Stimulated activated CD8-positive, alpha-beta memory T cell treated with anti-CD3 and anti-CD28 coated beads, Interleukin-12 subunit alpha, Interleukin-12 subunit beta, amount 100 ng/mL, for 24 hours (primary cell): ENCODE measurements at regions not wholly inside any gene's neighbourhood (a gene's known extent, or its start where the extent isn't known, plus 50 kb on each side); places are given as distances from the start of the nearest gene placed in this dataset.
"Not testable (repeated sequence)": the region's sequence is repeated elsewhere in the genome, so short reads cannot be mapped to it uniquely, and the experiment has no call there.

Experiments
- DNase-seq: peaks from one replicate; pipeline ENCODE4 v3.0.0-alpha.2; 2020; ENCODE audit errors: extremely low read depth

DNA sequence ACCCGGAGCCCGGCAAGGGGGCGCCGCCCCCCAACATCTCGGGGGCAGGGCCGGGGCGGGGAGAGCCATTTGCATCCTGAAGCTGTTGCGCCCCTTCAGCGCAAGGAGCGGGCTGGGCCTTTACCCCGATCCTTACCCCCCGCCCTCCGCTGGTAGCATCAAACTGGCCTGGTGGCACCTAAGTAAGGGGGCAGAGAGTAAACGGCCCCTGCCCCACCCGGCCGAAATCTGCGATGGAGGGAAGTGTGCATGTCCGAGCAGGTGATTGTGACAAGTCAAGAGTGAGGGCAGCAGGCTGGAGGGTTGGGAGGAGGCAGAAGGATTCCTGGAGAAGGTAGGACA is 101.2 kb downstream of the ESM1 start:
- DNase-seq: no peak

GRCh38 chr5:54883374-54884194 is 101.8 kb downstream of the ESM1 start:
- no peak for DNase-seq

- DNase-seq: no peak
Observed at GRCh38 chr5:54882841-54883240, 102.6 kb downstream of the ESM1 start.

- DNase-seq: no peak
Observed at GRCh38 chr5:54882101-54882500, 103.3 kb downstream of the ESM1 start.

GRCh38 chr5:54881286-54882005 is 103.9 kb downstream of the ESM1 start:
- DNase-seq: no peak

DNA sequence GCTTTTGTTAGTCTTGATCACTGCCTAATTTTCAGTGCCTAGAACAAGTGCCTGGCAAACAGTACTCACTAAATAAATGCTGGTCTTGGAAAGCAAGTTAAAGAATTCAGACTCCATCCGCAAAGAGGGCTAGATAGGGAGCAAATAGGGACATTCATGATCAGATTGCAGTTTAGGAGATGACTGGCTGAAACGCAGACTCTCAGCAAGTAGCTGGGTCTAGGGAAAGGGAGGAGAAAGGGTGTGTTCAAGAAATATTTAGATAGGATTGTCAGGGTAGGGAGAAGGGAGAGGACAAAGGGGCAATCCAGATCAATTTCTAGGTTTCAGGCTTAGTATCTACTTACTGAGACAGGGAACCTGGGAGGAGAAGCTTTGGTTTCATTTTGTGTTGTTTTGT is 108.4 kb downstream of the ESM1 start:
- no peak for DNase-seq

GRCh38 chr5:54876556-54876955 is 108.8 kb downstream of the ESM1 start:
- DNase-seq: no peak

GRCh38 chr5:54874337-54875021 is 110.9 kb downstream of the ESM1 start:
- no peak for DNase-seq

- no peak for DNase-seq
Observed at GRCh38 chr5:54873691-54874090, 111.7 kb downstream of the ESM1 start.

DNA sequence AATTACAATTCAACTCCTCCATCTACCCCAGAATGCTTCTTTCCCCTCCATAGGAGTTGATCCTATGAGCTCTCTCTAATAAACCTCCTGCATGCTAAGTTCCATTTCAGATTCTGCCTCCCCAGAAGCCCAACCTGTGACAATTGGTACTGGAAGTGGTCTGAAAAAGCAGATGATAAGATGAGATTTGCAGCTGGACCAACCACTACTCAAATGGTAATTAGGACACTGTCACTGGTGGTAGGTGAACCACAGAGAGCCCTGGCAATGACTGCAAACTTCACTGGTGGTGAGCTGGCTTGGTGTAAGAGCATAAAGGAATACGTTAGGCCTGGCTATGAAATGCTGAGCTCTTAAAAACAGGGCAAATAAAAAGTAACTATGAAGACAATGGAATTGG is 112.6 kb downstream of the ESM1 start:
- DNase-seq: no peak

GRCh38 chr5:54870271-54870670 is 115.1 kb downstream of the ESM1 start:
- no peak for DNase-seq

- no peak for DNase-seq
Observed at GRCh38 chr5:54869691-54870090, 115.7 kb downstream of the ESM1 start.

DNA sequence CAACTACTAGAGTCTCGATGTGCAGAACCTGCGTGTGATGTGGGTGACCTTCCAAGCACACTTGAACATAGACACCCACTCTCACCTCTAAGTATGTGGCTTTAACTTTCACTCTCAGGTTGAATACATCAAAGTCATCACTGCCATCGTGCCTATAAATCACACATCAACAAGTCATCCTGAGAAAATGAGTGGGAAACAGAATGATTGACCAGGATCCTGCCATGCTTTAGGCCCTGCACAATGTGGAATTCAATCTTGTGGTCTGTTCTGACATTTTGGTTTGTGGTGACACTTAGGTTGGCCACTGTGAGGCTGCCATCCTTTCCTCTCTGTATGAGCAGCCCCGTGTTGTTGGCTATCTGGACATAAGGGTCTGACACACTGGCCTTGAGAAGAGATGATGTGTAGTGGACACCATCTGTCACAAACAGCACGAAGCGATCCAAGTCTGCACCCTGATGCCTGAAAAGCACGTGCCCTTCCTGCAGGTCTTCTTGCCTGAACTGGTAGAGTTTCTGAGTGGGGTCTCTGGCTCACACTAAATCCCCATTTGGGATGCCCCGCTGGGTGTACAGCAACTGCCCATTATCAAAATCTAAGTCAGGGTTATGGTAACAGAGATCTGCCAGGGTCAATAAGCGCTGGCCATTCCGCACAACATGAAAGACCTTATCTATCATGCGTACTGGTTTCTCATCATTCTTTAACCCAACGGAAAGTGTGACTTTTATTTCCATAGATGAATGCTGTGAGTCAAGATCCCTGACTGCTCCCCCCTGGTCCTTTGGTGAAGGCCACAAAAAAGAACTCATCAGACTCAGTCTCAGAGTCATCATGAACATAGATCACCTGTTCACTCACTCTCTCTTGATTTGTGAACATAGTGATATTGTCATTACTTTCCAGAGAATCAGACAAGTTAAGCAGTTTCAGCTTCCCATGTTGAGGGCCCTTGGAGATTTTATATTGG is 116.6 kb downstream of the ESM1 start:
- DNase-seq: no peak

DNA sequence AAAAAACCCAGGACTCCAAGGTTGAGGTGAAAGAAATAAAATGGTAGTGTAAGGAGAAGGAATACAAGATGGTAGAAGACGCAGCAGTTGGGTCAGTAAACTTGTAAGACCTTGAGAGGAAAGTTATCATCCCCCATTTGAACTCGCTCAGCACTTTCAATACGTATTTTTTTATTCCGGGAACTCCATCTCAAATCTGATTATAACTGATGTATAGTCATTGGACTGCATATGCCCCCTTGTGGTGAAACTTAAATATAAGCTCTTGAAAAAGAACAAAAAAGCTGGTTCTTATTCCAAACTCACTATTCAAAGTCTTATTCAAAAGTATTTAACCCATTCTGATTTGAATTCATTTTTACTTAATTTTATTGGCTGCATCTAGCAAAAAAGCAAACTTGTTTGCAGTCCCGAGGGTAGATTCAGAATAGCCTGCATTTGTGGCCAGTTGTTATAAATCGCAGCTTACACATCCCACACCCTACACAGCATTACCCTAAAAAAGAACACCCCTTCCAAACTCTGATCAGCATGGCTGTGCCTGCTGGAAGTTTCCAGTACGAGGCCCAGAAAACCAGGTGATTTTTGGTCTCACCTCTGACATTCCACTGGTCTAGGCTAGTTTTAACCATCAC is 118.0 kb downstream of the ESM1 start:
- no peak for DNase-seq

DNA sequence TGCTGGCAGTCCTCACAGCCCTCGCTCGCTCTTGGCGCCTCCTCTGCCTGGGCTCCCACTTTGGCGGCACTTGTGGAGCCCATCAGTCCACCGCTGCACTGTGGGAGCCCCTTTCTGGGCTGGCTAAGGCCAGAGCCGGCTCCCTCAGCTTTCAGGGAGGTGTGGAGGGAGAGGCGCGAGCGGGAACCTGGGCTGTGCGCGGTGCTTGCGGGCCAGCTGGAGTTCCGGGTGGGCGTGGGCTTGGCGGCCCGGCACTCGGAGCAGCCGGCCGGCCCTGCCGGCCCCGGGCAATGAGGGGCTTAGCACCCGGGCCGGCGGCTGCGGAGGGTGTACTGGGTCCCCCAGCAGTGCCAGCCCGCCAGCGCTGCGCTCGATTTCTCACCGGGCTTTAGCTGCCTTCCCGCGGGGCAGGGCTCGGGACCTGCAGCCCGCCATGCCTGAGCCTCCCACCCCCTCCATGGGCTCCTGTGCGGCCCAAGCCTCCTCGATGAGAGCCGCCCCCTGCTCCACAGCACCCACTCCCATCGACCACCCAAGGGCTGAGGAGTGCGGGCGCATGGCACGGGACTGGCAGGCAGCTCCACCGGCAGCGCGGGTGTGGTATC is 120.4 kb downstream of the ESM1 start:
- not testable (repeated sequence) for DNase-seq

DNA sequence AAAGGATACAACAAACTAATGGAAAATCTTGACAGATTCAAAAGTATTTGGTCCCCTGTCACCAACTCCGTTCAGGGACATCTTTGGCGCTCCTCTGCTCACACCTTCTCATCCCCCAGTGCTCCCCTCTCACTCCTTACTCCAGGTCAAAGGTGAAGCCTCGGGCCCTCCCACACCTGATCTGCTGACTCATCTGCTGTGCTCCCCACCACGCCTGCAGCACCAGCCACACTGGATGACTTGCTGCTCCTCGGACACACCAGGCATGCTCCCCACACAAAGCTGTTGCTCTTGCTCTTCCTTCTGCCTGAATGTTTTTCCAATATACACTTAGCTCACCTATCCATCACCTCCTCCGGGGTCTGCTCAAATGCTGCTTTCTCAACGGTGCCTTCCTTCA is 123.4 kb downstream of the ESM1 start:
- DNase-seq: no peak

DNA sequence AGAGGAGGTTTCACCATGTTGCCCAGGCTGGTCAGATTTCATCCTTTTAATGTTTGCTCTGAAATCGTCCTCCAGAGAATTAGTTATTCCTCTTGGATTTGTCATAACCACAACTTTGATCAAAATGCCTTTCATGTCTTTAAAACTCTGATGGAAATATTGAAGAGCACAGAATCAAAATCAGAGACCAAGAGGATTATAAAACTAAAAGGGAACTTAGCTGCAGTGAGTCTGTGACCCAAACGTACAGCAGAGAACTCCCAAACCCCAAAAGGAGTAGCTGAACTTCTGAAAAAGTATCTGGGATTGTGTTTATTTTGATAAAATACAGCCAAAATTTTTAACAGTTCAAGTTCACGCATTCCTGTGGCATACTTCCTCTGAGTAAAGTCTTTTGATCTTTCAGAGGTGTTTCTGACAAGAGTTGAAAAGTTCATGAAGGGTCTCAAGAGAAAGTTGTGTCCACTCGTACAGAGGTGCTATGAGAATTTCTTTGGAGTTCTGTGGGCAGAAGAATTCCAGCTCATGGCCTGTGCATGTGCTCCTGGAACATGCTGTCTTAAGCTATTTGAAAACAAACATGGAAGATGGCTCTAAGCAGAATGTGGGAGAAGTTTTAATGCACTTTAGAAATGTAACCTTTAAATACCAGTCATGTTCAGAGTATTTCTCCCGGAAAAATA is 124.0 kb downstream of the ESM1 start:
- DNase-seq: no peak

GRCh38 chr5:54860321-54860720 is 125.1 kb downstream of the ESM1 start:
- DNase-seq: no peak

- no peak for DNase-seq
Observed at GRCh38 chr5:54859316-54859715, 126.1 kb downstream of the ESM1 start.
